Anterior cingulate cortex (tissue), 58 donors: ENCODE measurements at regions not wholly inside any gene's neighbourhood (a gene's known extent, or its start where the extent isn't known, plus 50 kb on each side); places are given as distances from the start of the nearest gene placed in this dataset.
A peak's percentile ranks its signal among the peaks of the same experiment; 100 is the strongest.
"Not testable (repeated sequence)": the region's sequence is repeated elsewhere in the genome, so short reads cannot be mapped to it uniquely, and the experiment has no call there.

Source experiments
- DNase-seq, 58 donors: peaks; one replicate each; lab custom pipeline; 2025; lab: John Stamatoyannopoulos, UW

- no peak for DNase-seq
Observed at GRCh38 chr18:4581966-4582365, 126.9 kb upstream of the DLGAP1 start.

GRCh38 chr18:4578449-4578848 lies 123.3 kb upstream of the DLGAP1 start:
- no peak for DNase-seq

DNA sequence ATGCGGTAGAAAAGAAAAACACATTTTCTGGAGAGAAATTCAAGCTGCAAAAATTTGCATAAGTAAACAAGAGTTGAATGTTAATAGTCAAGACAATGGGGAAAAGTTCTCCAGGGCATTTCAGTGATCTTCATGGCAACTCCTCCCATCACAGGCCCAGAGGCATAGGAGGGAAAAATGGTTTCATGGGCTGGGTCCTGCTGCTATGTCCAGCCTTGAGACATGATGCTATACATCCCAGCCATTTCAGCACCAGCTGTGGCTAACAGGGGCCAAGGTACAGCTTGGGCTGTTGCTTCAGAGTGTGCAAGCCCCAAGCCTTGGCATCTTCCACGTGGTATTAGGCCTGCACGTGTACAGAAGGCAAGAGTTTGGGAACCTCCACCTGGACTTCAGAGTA lies 118.6 kb upstream of the DLGAP1 start:
- no peak for DNase-seq

DNA sequence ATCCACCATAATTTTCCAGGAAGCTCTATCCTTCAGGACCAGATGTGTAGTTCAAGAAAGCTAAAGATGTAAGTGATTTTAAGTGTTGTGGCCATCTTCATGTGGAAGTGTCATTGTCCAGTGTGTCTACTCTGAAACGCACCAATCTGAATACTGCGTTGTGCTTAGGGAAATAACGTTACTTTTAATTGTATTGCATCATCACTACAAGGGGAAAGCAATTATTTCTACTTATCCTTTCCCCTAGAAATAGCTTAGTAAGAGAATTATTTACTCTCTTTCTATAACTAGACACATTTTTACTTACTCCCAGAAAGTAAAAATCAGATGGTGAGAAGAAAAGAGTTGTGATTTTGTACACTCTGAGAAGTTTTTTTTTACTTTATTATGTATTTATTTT lies 102.4 kb upstream of the DLGAP1 start:
- no peak for DNase-seq

- DNase-seq, result no peak
Observed at GRCh38 chr18:4551001-4551360, 95.9 kb upstream of the DLGAP1 start.

DNA sequence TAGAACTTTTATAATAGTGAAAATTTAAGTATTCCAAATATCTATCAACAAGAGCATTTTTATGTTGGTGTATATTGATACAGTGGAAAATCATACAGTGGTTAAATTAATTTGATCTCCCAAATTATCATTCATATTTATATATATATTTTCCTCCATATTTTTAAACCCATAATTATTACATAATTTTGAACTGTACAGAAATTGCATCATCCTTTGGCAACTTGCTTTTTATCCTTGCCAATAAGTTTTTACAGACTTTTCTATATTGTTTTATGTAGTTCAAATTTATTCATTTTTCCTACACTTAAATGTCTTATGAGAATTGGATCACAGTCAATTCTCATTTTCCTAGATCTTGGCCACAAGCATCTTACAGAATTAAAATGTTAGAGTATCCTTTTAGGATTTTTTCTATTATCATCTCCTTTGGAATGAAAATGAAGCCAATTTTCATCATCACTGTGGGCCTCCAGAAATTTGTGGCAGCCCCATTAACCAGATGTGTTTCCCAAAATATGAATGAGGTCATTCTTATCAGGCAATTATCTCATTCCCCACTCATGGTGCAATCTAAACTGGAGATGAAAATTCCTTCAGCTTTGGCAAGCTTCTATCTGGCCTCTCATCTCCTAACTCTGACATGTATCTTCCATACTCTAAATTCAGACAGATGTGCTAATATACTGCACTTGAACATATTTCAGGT lies 94.2 kb upstream of the DLGAP1 start:
- DNase-seq, result no peak

DNA sequence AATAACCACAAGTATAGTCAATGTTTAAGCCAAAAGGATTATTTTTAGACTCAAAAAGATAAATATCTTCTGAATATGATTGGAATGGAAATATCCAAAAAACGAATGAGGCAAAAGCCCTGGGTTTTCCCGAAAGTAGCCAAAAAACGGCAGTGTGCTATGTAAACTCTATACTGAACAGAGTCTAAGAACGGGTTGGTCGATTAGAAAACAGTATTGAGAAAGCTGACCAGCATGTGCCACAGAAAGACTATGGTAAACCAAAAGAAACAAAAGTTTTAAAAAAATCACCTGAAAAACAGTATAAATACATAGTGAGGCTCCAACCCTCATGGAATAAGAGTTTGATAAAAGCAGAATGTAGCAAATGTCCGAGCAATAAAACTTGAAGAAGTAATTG lies 92.0 kb upstream of the DLGAP1 start:
- no peak for DNase-seq

- DNase-seq, result peak in 1 of 58 donors; percentile 13
Observed at GRCh38 chr18:4544142-4544541, 89.0 kb upstream of the DLGAP1 start.

- DNase-seq, result no peak
Observed at GRCh38 chr18:4543711-4544110, 88.6 kb upstream of the DLGAP1 start.

GRCh38 chr18:4541588-4541987 lies 86.5 kb upstream of the DLGAP1 start:
- no peak for DNase-seq

GRCh38 chr18:4536447-4536846 lies 81.3 kb upstream of the DLGAP1 start:
- no peak for DNase-seq

GRCh38 chr18:4528405-4528804 lies 73.3 kb upstream of the DLGAP1 start:
- DNase-seq, result no peak

DNA sequence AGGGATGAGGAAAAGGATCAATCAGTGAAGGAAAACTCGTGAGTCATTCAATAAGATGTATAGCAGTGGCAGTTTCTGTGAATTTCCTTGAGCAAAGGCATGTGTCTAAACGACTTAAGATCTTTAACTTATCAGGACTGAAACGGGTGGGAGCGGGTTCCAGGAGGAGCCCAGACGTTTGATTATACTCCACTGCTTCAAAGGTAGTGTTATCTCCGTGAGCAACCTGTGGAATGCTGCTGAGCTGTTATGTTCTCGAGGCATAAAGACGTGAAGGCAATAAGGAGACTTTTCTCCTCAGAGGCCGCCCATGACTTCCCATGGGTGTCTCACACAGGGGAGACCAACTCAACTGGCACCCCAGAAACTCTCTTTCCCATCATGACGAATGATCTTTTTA lies 72.7 kb upstream of the DLGAP1 start:
- not testable (repeated sequence) for DNase-seq

DNA sequence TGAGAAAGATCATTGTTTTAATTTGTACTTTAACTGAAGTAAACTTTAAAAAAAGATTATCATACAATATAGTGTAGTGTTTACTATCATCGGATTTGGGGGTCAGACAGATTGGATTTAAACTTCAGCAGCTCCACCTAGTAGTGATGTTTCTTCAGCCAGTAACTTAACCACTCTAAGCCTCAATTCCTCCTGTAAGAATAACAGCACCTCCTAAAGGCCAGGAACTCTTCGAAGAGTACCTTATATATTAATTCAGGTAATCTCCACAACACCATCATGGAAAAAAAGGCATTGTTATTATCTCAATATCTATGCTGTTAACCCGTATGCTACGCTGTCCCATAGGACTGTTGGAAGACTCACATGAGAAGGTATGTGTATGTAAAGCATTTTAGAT lies 69.0 kb upstream of the DLGAP1 start:
- DNase-seq, result no peak

GRCh38 chr18:4511166-4511565 lies 56.1 kb upstream of the DLGAP1 start:
- DNase-seq, result no peak

DNA sequence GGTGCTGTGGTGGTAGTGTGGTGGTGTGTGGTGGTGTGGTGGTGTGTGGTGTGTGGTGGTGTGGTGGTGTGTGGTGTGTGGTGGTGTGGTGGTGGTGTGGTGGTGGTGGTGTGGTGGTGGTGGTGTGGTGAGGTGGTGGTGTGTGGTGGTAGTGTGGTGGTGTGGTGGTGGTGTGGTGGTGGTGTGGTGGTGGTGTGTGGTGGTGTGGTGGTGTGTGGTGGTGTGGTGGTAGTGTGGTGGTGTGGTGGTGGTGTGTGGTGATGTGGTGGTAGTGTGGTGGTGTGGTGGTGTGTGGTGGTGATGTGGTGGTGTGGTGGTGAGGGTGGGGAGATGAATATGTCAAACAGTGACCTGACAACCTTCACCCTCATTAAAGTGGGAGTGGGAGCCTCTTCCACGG lies 55.6 kb upstream of the DLGAP1 start:
- DNase-seq, result peak in 21 of 58 donors; percentile 1 to 45 (median 7)

DNA sequence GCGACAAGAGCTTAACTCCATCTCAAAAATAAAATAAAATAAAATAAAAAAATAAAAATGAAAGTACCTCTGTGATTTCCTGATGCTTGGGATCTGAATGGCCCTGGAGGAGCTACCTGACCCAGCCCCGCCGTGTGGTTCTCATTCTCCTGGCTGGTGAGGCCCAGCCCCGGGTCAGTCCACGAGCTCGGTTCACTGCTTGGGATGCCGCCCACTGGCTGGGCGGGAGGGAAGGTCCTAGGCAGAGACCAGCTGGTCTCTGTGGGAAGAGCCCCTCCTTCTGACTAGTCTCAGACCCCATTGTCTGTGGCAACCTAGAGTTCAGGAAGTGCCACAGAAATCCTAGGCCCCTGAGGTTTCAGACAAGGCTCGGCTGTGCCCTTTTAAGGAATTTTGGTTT lies 55.1 kb upstream of the DLGAP1 start:
- no peak for DNase-seq
